ENCODE measurements at regions not wholly inside any gene's neighbourhood (a gene's known extent, or its start where the extent isn't known, plus 50 kb on each side); places are given as distances from the start of the nearest gene placed in this dataset.

DNA sequence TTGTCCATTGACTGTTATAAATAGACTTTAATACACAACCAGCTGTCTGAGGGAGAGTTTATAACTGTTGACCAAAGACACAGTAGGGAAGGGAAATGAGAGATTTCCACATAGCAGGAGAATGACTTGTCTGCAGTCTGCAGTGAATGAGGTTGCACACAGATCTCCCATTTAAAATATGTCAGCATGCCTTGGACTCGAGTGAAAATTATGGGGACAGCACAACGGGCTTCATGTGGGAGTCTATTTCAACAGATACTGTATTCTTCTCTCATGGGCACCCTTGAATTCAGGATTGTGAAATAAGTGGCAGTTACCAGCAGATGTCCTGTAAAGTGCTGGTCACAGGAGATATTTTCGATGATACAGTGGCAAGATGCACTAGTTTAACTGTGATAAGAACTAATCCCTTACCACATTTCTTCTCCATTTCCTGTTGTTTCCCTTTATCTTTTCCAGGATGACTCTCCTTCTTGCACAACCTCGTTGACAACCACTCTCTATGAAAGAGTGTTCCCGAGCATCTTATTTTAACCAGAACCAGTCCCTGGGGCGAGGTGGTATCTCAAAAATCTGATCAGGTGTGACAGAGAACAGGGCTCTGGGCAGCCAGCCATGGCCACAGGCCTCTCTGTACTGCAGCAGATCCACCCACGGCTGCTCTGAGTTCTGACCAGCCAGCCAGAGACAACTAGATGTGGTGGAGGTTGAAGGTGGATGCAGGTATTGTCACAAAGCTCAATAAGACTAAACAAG lies 51.5 kb upstream of the MAP3K1 start:
- H3K27me3 ChIP-seq (ENCODE audit: insufficient read depth, low read depth, low read length) = no peaks in the 10 kb centered on the region
- no peaks in the 10 kb centered on the region for H3F3A ChIP-seq (ENCODE audit: insufficient read depth, low read length, poor library complexity, severe bottlenecking)
- no peaks in the 10 kb centered on the region for H3K9me3 ChIP-seq (ENCODE audit: low read length)
- no peaks in the 10 kb centered on the region for H3K36me3 ChIP-seq (ENCODE audit: insufficient read depth, low read length)
- H3K9me2 ChIP-seq (ENCODE audit: insufficient read depth, low read length) = no peaks in the 10 kb centered on the region
- no peak overlapping the region for H3K9ac ChIP-seq (ENCODE audit: low read length)
- H2AFZ ChIP-seq (ENCODE audit: low read depth, low read length) = no peak overlapping the region
- H4K20me1 ChIP-seq (ENCODE audit: insufficient read depth) = no peaks in the 10 kb centered on the region
- no peak overlapping the region for H3K27ac ChIP-seq (ENCODE audit: low read length)
- H3K4me3 ChIP-seq (ENCODE audit: low read length) = no peak overlapping the region
- H3K79me2 ChIP-seq (replicated peaks; ENCODE audit: insufficient read depth, low read length) = no peaks in the 10 kb centered on the region
- H3K4me2 ChIP-seq (ENCODE audit: low read length) = no peak overlapping the region
- no peak for TF ChIP-seq REST (IDR thresholded peaks at IDR 0.05; ENCODE audit: borderline replicate concordance)
- TF ChIP-seq RAD21 (conservative IDR thresholded peaks at IDR 0.05) = no peak
- no peak for TF ChIP-seq MXI1 (conservative IDR thresholded peaks at IDR 0.05; ENCODE audit: poor library complexity, severe bottlenecking)
- no peak for TF ChIP-seq CTCF (IDR thresholded peaks at IDR 0.05; ENCODE audit: poor library complexity, severe bottlenecking)
- no peak for TF ChIP-seq SMC3 (conservative IDR thresholded peaks at IDR 0.05; ENCODE audit: poor library complexity)
- no peak for TF ChIP-seq TAF1 (IDR thresholded peaks at IDR 0.05; ENCODE audit: low read depth)

- no peaks in the 10 kb centered on the region for H3F3A ChIP-seq (ENCODE audit: insufficient read depth, low read length, poor library complexity, severe bottlenecking)
- H3K9me2 ChIP-seq (ENCODE audit: insufficient read depth, low read length) = no peaks in the 10 kb centered on the region
- no peaks in the 10 kb centered on the region for H3K36me3 ChIP-seq (ENCODE audit: insufficient read depth, low read length)
- H3K27me3 ChIP-seq (ENCODE audit: insufficient read depth, low read depth, low read length) = no peaks in the 10 kb centered on the region
- TF ChIP-seq RAD21 (conservative IDR thresholded peaks at IDR 0.05) (no peak), POLR2AphosphoS5 (IDR thresholded peaks at IDR 0.05) (no peak), TAF1 (IDR thresholded peaks at IDR 0.05; ENCODE audit: low read depth) (no peak)
- H4K20me1 ChIP-seq (ENCODE audit: insufficient read depth) = no peaks in the 10 kb centered on the region
- H3K9me3 ChIP-seq (ENCODE audit: low read length) = no peaks in the 10 kb centered on the region
- no peak overlapping the region for H3K4me2 ChIP-seq (ENCODE audit: low read length)
- no peak overlapping the region for H3K4me3 ChIP-seq (ENCODE audit: low read length)
- H2AFZ ChIP-seq (ENCODE audit: low read depth, low read length) = no peak overlapping the region
- no peak overlapping the region for H3K9ac ChIP-seq (ENCODE audit: low read length)
- no peak overlapping the region for H3K27ac ChIP-seq (ENCODE audit: low read length)
- no peaks in the 10 kb centered on the region for H3K79me2 ChIP-seq (replicated peaks; ENCODE audit: insufficient read depth, low read length)
These were observed 52.2 kb upstream of the MAP3K1 start for GRCh38 chr5:56763182-56763581.

- H3K27ac ChIP-seq (ENCODE audit: low read length) = no peak overlapping the region
- no peaks in the 10 kb centered on the region for H3K9me3 ChIP-seq (ENCODE audit: low read length)
- H3K27me3 ChIP-seq (ENCODE audit: insufficient read depth, low read depth, low read length) = no peaks in the 10 kb centered on the region
- H4K20me1 ChIP-seq (ENCODE audit: insufficient read depth) = no peaks in the 10 kb centered on the region
- H3K9me2 ChIP-seq (ENCODE audit: insufficient read depth, low read length) = no peaks in the 10 kb centered on the region
- TF ChIP-seq EP300 (conservative IDR thresholded peaks at IDR 0.05; ENCODE audit: poor library complexity, severe bottlenecking) (no peak), REST (IDR thresholded peaks at IDR 0.05; ENCODE audit: borderline replicate concordance) (no peak), MXI1 (conservative IDR thresholded peaks at IDR 0.05; ENCODE audit: poor library complexity, severe bottlenecking) (no peak), EZH2 (IDR thresholded peaks at IDR 0.05; ENCODE audit: borderline replicate concordance, insufficient read depth, low read length, poor library complexity, severe bottlenecking) (no peak), SMC3 (conservative IDR thresholded peaks at IDR 0.05; ENCODE audit: poor library complexity) (no peak), RAD21 (conservative IDR thresholded peaks at IDR 0.05) (no peak), POLR2AphosphoS5 (IDR thresholded peaks at IDR 0.05) (no peak)
- no peaks in the 10 kb centered on the region for H3K36me3 ChIP-seq (ENCODE audit: insufficient read depth, low read length)
- H3K79me2 ChIP-seq (replicated peaks; ENCODE audit: insufficient read depth, low read length) = no peaks in the 10 kb centered on the region
- no peak overlapping the region for H2AFZ ChIP-seq (ENCODE audit: low read depth, low read length)
- no peak overlapping the region for H3K4me2 ChIP-seq (ENCODE audit: low read length)
- H3K9ac ChIP-seq (ENCODE audit: low read length) = no peak overlapping the region
- no peaks in the 10 kb centered on the region for H3F3A ChIP-seq (ENCODE audit: insufficient read depth, low read length, poor library complexity, severe bottlenecking)
- H3K4me3 ChIP-seq (ENCODE audit: low read length) = no peak overlapping the region
These were observed 54.0 kb upstream of the MAP3K1 start for GRCh38 chr5:56761151-56761885.
